Stimulated activated CD4-positive, alpha-beta T cell treated with anti-CD3 and anti-CD28 coated beads, Interleukin-1b, Interleukin-23, amount 100 ng/mL, for 4 hours (primary cell): ENCODE measurements at regions not wholly inside any gene's neighbourhood (a gene's known extent, or its start where the extent isn't known, plus 50 kb on each side); places are given as distances from the start of the nearest gene placed in this dataset.

Experiments used
- DNase-seq, 2 donors: peaks; one replicate each; pipeline ENCODE4 v3.0.0-alpha.2; 2020; ENCODE audit warnings: low read depth in 2 of 2

GRCh38 chr7:72524037-72524436, 111.9 kb upstream of the CALN1 start:
- DNase-seq, result no peak

GRCh38 chr7:72504061-72504706, 92.0 kb upstream of the CALN1 start:
- no peak for DNase-seq

- no peak for DNase-seq
These were observed 91.5 kb upstream of the CALN1 start for GRCh38 chr7:72503644-72504043.

- no peak for DNase-seq
These were observed 82.7 kb upstream of the CALN1 start for GRCh38 chr7:72494807-72495206.

GRCh38 chr7:72493850-72494661, 81.9 kb upstream of the CALN1 start:
- DNase-seq, result peak; percentile 5 to 52

- DNase-seq, result no peak
These were observed 80.4 kb upstream of the CALN1 start for GRCh38 chr7:72492461-72493065.

- DNase-seq, result no peak
These were observed 78.2 kb upstream of the CALN1 start for GRCh38 chr7:72490301-72490700.

GRCh38 chr7:72481934-72482333, 69.8 kb upstream of the CALN1 start:
- DNase-seq, result no peak

- DNase-seq, result no peak
These were observed 64.6 kb upstream of the CALN1 start for GRCh38 chr7:72476608-72477305.

- DNase-seq, result no peak
These were observed 55.1 kb upstream of the CALN1 start for GRCh38 chr7:72467237-72467636.

GRCh38 chr7:72466797-72467196, 54.7 kb upstream of the CALN1 start:
- DNase-seq, result no peak

- no peak for DNase-seq
These were observed 53.4 kb upstream of the CALN1 start for GRCh38 chr7:72465521-72465920.

GRCh38 chr7:72462311-72462710, 50.2 kb upstream of the CALN1 start:
- DNase-seq, result no peak
